ENCODE measurements at regions not wholly inside any gene's neighbourhood (a gene's known extent, or its start where the extent isn't known, plus 50 kb on each side); places are given as distances from the start of the nearest gene placed in this dataset.

DNA sequence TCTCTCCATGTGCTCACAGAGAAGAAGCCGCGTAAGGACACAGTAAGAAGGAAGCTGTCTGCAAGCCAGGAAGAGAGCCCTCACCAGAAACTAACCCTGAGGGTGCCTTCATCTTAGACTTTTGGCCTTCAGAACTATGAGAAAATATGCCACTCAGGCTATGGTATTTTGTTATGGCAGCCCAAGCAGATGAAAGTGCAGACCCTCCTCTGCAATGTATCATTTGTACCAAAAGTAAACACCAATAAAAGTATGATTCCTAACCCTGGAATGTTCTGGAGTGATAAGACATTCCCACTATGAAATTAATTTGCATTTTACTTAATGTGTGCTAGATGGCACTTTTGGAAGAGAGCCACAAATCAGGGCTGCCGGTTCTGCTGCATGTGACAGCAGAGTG lies 594.3 kb downstream of the UTRN start:
- TF ChIP-seq, protein P1, sequence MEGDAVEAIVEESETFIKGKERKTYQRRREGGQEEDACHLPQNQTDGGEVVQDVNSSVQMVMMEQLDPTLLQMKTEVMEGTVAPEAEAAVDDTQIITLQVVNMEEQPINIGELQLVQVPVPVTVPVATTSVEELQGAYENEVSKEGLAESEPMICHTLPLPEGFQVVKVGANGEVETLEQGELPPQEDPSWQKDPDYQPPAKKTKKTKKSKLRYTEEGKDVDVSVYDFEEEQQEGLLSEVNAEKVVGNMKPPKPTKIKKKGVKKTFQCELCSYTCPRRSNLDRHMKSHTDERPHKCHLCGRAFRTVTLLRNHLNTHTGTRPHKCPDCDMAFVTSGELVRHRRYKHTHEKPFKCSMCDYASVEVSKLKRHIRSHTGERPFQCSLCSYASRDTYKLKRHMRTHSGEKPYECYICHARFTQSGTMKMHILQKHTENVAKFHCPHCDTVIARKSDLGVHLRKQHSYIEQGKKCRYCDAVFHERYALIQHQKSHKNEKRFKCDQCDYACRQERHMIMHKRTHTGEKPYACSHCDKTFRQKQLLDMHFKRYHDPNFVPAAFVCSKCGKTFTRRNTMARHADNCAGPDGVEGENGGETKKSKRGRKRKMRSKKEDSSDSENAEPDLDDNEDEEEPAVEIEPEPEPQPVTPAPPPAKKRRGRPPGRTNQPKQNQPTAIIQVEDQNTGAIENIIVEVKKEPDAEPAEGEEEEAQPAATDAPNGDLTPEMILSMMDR (IDR thresholded peaks at IDR 0.05; ENCODE audit: low read depth, low read length) = no peak
- no peak for DNase-seq (ENCODE audit: extremely low read depth, low read depth)

DNA sequence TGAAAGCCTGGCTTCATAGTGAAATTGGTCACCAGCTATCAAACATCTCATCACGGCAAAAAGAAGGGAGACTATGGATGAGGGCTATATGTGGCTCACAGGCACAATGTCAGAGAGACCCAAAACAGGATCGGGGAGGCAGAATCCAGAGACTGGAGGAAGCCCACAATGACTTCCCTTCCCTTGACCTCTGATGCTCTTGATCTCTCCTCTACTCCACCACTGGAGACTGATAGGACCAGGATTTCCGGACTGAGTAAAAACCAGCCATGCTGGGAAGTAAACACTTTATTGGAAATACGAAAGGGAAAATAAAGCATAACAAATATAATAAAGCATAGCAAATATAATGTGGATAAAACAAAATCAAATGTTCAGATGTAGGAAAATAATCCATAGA lies 597.3 kb downstream of the UTRN start:
- DNase-seq (ENCODE audit: extremely low read depth, low read depth) = no peak
- TF ChIP-seq, protein P1 (IDR thresholded peaks at IDR 0.05; ENCODE audit: low read depth, low read length) = no peak

DNA sequence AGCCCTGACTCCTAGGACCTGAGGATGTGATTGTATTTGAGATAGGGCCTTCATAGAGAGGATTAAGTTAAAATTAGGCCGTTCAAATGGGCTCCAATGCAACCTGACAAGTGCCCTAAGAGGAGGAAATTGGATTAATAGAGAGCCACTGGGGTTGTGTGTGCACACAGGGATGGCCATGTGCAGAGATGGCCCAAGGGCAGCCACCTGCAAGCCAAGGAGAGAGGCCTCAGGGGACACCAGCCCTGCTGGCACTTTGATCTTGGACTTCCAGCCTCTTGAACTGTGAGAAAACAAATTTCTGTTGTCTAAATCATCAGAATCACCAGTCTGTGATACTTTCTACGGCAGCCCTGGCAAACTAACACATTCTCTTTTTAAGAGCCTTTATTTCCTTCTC lies 598.8 kb downstream of the UTRN start:
- DNase-seq (ENCODE audit: extremely low read depth, low read depth) = no peak
- TF ChIP-seq, protein P1 (IDR thresholded peaks at IDR 0.05; ENCODE audit: low read depth, low read length) = no peak

DNA sequence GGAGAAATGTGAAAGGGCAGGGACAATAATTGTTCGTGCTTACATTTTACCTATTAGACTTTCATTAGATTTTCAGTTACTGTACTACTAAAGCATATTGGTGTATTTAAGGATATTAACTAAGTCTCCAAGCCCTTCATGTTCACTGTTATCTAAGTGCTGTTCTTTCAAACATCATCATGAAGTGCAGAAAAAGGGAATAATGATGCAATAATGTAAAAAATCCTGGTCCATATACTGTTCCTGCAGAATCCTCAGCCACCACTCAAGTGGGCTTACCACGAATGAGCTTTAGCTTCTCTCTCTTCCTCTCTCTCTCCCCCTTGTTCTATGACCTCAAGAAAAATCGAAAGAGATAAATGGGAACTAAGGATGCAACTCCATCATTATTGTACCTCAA lies 600.7 kb downstream of the UTRN start:
- DNase-seq (ENCODE audit: extremely low read depth, low read depth) = no peak
- TF ChIP-seq, protein P1 (IDR thresholded peaks at IDR 0.05; ENCODE audit: low read depth, low read length) = no peak

DNA sequence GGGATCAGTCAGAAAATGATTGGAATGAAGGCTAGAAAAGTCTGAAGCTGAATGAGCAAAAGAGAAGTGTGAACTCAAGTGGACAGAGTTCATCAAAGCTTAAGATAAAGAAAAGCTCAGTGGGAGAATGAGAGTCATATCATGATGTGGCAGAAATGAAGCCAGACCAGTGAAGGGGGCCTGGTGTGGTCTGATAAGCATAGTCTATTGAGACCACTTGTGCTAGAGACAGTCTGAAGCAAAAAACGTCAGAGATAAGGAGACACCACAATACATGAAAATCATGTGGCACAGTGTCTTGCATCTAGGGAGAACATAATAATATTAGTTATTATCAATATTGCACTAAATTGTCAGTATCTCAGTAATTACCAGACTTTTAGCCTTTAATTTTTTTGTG lies 601.5 kb downstream of the UTRN start:
- TF ChIP-seq, protein P1 (IDR thresholded peaks at IDR 0.05; ENCODE audit: low read depth, low read length) = no peak
- DNase-seq (ENCODE audit: extremely low read depth, low read depth) = no peak

DNA sequence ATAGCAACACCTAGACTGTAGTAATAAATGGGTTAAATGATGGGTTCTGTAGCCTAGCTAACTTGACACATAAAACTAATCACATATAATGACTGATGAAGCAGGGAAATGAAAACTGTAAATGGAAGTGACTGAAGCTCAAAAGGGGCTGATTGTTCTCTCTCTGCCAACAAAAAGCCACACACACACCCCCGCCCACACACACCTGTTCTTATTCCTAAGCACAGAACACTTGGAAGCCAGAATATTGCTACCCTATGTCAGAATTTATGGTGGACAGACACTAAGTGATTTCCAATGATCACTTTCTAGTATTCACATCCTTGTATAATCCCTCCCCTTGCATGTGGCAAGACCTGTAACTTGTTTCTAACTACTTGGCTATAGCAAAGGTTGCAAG lies 603.5 kb downstream of the UTRN start:
- TF ChIP-seq, protein P1 (IDR thresholded peaks at IDR 0.05; ENCODE audit: low read depth, low read length) = no peak
- no peak for DNase-seq (ENCODE audit: extremely low read depth, low read depth)

DNA sequence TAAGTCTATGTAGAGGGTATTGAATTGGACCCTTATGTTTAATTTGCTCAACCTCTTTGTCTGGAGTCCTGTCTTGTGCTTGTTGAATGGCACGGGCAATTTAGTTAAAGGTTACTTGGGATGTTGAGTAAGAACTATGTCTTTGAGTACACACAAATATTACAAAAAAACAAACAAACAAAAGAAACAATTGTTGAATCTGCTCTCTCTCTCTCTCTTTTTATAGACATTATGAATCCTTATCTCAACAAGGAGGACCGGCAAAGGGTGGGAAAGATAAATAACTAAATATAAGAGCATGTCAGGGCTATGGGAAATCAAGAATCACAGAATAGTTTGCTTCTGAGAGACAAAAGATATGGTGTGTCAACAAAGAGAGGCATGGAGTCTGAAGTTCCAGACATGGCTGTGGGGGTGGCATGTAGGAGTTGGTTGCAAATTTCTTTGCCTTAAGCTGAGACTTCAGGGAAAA lies 608.6 kb downstream of the UTRN start:
- DNase-seq (ENCODE audit: extremely low read depth, low read depth) = no peak
- TF ChIP-seq, protein P1 (IDR thresholded peaks at IDR 0.05; ENCODE audit: low read depth, low read length) = no peak

All from AG09319 (cell line).